ENCODE measurements at regions not wholly inside any gene's neighbourhood (a gene's known extent, or its start where the extent isn't known, plus 50 kb on each side); places are given as distances from the start of the nearest gene placed in this dataset.

GRCh38 chr10:111543854-111544253 lies 467.0 kb downstream of the ADRA2A start:
- no peak for TF ChIP-seq CTCF (IDR thresholded peaks at IDR 0.05)
- no peak for TF ChIP-seq NR3C1 (IDR thresholded peaks at IDR 0.05)
- no peak for TF ChIP-seq KDM5A (IDR thresholded peaks at IDR 0.05)
- no peak for TF ChIP-seq MAFK (IDR thresholded peaks at IDR 0.05; ENCODE audit: partially characterized antibody)
- no peak for TF ChIP-seq EHMT2 (IDR thresholded peaks at IDR 0.05; ENCODE audit: low read depth)
- no peak for TF ChIP-seq BCL3 (IDR thresholded peaks at IDR 0.05)
- no peak for TF ChIP-seq EHF (CRISPR knock-in tag; IDR thresholded peaks at IDR 0.05)
